Keratinocyte (primary cell): ENCODE measurements at regions not wholly inside any gene's neighbourhood (a gene's known extent, or its start where the extent isn't known, plus 50 kb on each side); places are given as distances from the start of the nearest gene placed in this dataset.

ENCODE experiments used
- DNase-seq: peaks from one replicate; pipeline ENCODE4 v3.0.0-alpha.2; 2011; ENCODE audit warnings: low read depth, missing footprints, low spot score
- FAIRE-seq: peaks from 2 replicates; lab custom pipeline; 2011; peaks lifted over from hg19 to GRCh38; lab: Jason Lieb, UNC
- H2AFZ ChIP-seq: 2 replicates; pipeline ENCODE4 v1.6.0; 2012; ENCODE audit warnings: low read length, control low read depth, inconsistent platforms; ENCODE audit not compliant: control insufficient read depth
- H3K27ac ChIP-seq: 2 replicates; pipeline ENCODE4 v1.5.1; 2011; ENCODE audit warnings: low read length; ENCODE audit not compliant: control insufficient read depth, insufficient read depth
- H3K27me3 ChIP-seq: 3 replicates; pipeline ENCODE4 v1.6.0; 2011; ENCODE audit warnings: low read length; ENCODE audit not compliant: control insufficient read depth, insufficient read depth; ENCODE audit errors: extremely low read depth
- H3K36me3 ChIP-seq, 2 experiments: 2 replicates in 1 of 2; 3 replicates in 1 of 2; pipeline ENCODE4 v1.5.1; 2011; ENCODE audit warnings: low read length in 2 of 2, mild to moderate bottlenecking in 1 of 2; ENCODE audit not compliant: control insufficient read depth in 2 of 2, insufficient read depth in 2 of 2; ENCODE audit errors: extremely low read depth in 1 of 2
- H3K4me1 ChIP-seq: 3 replicates; pipeline ENCODE4 v1.5.1; 2011; ENCODE audit warnings: low read length; ENCODE audit not compliant: control insufficient read depth, insufficient read depth; ENCODE audit errors: extremely low read depth
- H3K4me2 ChIP-seq: 3 replicates; pipeline ENCODE4 v1.6.0; 2011; ENCODE audit warnings: low read depth, low read length; ENCODE audit not compliant: control insufficient read depth, insufficient read depth; ENCODE audit errors: extremely low read depth
- H3K4me3 ChIP-seq, 3 experiments: fragments of 200-600 bp in 1 of 3; sonication (generic) in 1 of 3; 2 replicates in 2 of 3; 3 replicates in 1 of 3; pipeline ENCODE4 v1.5.1; 2011 to 2016; ENCODE audit warnings: low read length in 3 of 3, mild to moderate bottlenecking in 3 of 3, control low read depth in 2 of 3, inconsistent platforms in 1 of 3, low read depth in 1 of 3, mixed read lengths in 1 of 3, mixed run types in 1 of 3, moderate library complexity in 1 of 3; ENCODE audit not compliant: control insufficient read depth in 2 of 3, insufficient read depth in 2 of 3; ENCODE audit errors: extremely low read depth in 1 of 3
- H3K79me2 ChIP-seq: 2 replicates; pipeline ENCODE4 v1.6.0; 2012; ENCODE audit warnings: low read length; ENCODE audit not compliant: control insufficient read depth, insufficient read depth
- H3K9ac ChIP-seq: 3 replicates; pipeline ENCODE4 v1.6.0; 2011; ENCODE audit warnings: low read length; ENCODE audit not compliant: control insufficient read depth, insufficient read depth; ENCODE audit errors: extremely low read depth
- H3K9me1 ChIP-seq: 3 replicates; pipeline ENCODE4 v1.6.0; 2011; ENCODE audit warnings: low read length; ENCODE audit not compliant: control insufficient read depth, insufficient read depth; ENCODE audit errors: extremely low read depth
- H3K9me3 ChIP-seq: 2 replicates; pipeline ENCODE4 v1.5.1; 2012; ENCODE audit warnings: low read depth, low read length; ENCODE audit not compliant: control insufficient read depth
- H4K20me1 ChIP-seq: 3 replicates; pipeline ENCODE4 v1.6.0; 2011; ENCODE audit warnings: low read length; ENCODE audit not compliant: control insufficient read depth, insufficient read depth; ENCODE audit errors: extremely low read depth
- EZH2 ChIP-seq: IDR thresholded peaks from one replicate; pipeline ENCODE4 v1.6.1; 2012; ENCODE audit warnings: inconsistent platforms, mild to moderate bottlenecking, low read length, moderate library complexity
- dilution Hi-C: fragments of 300-500 bp; cut with MboI; formaldehyde crosslinking; loops from one replicate; pipeline ENCODE4 v1.7.0; 2020; ENCODE audit warnings: low sequenced_read_pairs; ENCODE audit not compliant: extremely low pct_ligation_motif_present
- TF ChIP-seq, protein P1 (sequence below), 3 experiments: IDR thresholded peaks in 1 of 3; conservative IDR thresholded peaks in 1 of 3; optimal IDR thresholded peaks in 1 of 3; 2 replicates in 2 of 3; 3 replicates in 1 of 3; pipeline versions ENCODE3 to v1.5.1; 2011; ENCODE audit warnings: low read length in 3 of 3, mild to moderate bottlenecking in 3 of 3, moderate library complexity in 2 of 3, control low read depth in 1 of 3, inconsistent platforms in 1 of 3; ENCODE audit not compliant: insufficient read depth in 2 of 3; ENCODE audit errors: extremely low read depth in 1 of 3

DNA sequence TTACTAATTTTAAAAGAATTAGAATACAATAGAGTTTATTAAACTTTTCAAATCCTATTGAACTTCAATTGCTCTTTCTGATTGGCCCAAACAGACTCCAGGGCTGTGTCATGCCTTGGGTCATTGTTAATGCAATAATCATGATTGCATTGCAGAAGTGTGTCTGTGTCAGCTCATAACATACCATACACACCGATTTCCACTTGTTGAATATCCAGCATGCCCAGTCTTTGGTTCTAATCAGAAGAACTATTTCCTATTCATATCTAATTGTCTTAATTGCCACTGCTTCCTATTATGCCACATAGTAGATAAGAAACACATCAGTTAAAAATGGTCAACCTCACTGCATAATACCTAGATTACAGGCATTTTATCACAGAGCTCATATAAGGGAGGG lies 106.1 kb upstream of the JAG1 start:
- Histone ChIP-seq H3K27ac (no peak overlapping the region), H3K79me2 (no peaks in the 10 kb centered on the region), H3K4me1 (peaks cover 11% of the 10 kb centered on the region), H3K9ac (no peak overlapping the region), H3K27me3 (no peaks in the 10 kb centered on the region), H3K9me3 (no peaks in the 10 kb centered on the region), H4K20me1 (no peaks in the 10 kb centered on the region), H2AFZ (no peak overlapping the region), H3K9me1 (no peaks in the 10 kb centered on the region), H3K36me3 (no peaks in the 10 kb centered on the region), H3K4me2 (no peak overlapping the region), H3K4me3 (no peak overlapping the region)
- FAIRE-seq (no peak), DNase-seq (no peak)
- TF ChIP-seq, protein P1, sequence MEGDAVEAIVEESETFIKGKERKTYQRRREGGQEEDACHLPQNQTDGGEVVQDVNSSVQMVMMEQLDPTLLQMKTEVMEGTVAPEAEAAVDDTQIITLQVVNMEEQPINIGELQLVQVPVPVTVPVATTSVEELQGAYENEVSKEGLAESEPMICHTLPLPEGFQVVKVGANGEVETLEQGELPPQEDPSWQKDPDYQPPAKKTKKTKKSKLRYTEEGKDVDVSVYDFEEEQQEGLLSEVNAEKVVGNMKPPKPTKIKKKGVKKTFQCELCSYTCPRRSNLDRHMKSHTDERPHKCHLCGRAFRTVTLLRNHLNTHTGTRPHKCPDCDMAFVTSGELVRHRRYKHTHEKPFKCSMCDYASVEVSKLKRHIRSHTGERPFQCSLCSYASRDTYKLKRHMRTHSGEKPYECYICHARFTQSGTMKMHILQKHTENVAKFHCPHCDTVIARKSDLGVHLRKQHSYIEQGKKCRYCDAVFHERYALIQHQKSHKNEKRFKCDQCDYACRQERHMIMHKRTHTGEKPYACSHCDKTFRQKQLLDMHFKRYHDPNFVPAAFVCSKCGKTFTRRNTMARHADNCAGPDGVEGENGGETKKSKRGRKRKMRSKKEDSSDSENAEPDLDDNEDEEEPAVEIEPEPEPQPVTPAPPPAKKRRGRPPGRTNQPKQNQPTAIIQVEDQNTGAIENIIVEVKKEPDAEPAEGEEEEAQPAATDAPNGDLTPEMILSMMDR (optimal IDR thresholded peaks at IDR 0.05 in 1 of 3, IDR thresholded peaks at IDR 0.05 in 1 of 3, conservative IDR thresholded peaks at IDR 0.05 in 1 of 3; ENCODE audit: extremely low read depth in 1 of 3, insufficient read depth in 2 of 3, low read length in 3 of 3): no peak
- dilution Hi-C loops: no loop called here

DNA sequence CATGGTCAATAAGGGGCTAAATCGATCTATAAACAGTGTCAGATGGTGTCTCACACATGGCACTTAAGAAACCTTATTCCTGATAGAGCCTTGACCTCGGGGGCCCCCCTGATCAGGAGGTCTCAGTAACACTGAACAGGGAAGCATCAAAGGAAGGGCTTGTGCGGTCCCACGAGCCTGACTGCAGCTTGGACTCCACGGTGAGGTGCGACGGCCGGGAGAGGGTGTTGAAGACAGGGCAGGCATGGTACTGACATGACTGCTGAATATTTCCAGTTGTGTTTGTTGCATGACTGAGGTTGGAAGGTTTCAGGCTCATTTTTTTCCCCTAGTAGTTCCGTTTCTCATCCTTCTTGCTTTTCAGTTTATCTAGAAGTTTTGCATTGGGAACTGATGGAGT lies 107.1 kb upstream of the JAG1 start:
- Histone ChIP-seq H3K4me1 (peaks cover 11% of the 10 kb centered on the region), H3K36me3 (no peaks in the 10 kb centered on the region), H3K27ac (no peak overlapping the region), H2AFZ (no peak overlapping the region), H3K4me2 (no peak overlapping the region), H3K9me3 (no peaks in the 10 kb centered on the region), H3K9ac (no peak overlapping the region), H3K27me3 (no peaks in the 10 kb centered on the region), H3K9me1 (no peaks in the 10 kb centered on the region), H3K79me2 (no peaks in the 10 kb centered on the region), H4K20me1 (no peaks in the 10 kb centered on the region), H3K4me3 (no peak overlapping the region)
- dilution Hi-C loops: no loop called here
- DNase-seq (no peak), FAIRE-seq (no peak)
- no peak for TF ChIP-seq EZH2
- TF ChIP-seq, protein P1 (optimal IDR thresholded peaks at IDR 0.05 in 1 of 3, IDR thresholded peaks at IDR 0.05 in 1 of 3, conservative IDR thresholded peaks at IDR 0.05 in 1 of 3; ENCODE audit: extremely low read depth in 1 of 3, insufficient read depth in 2 of 3, low read length in 3 of 3): no peak
